Upper lobe of left lung (tissue), 6 donors: ENCODE measurements at regions not wholly inside any gene's neighbourhood (a gene's known extent, or its start where the extent isn't known, plus 50 kb on each side); places are given as distances from the start of the nearest gene placed in this dataset.
A peak's percentile ranks its signal among the peaks of the same experiment; 100 is the strongest.

Experiments used
- ATAC-seq, 2 donors: fragments of 200-7000 bp; cut with Tn5 transposase; one replicate each; pipeline ENCODE4 v1.9.1; 2022; ENCODE audit warnings: mild to moderate bottlenecking in 2 of 2, moderate library complexity in 2 of 2; ENCODE audit not compliant: low FRiP score in 2 of 2
- DNase-seq, 2 donors: peaks; one replicate each; pipeline ENCODE4 v3.0.0-alpha.2; 2019 to 2020
- H3K27ac ChIP-seq, 4 donors: fragments of 200-600 bp; sonication (generic); one replicate each; pipeline ENCODE4 v1.5.1; 2016 to 2019
- H3K27me3 ChIP-seq, 4 donors: fragments of 200-600 bp; sonication (generic); one replicate each; pipeline ENCODE4 v1.5.1; 2017 to 2019
- H3K36me3 ChIP-seq, 4 donors: fragments of 200-600 bp; sonication (generic); one replicate each; pipeline ENCODE4 v1.5.1; 2016 to 2019
- H3K4me1 ChIP-seq, 4 donors: fragments of 200-600 bp; sonication (generic); one replicate each; pipeline ENCODE4 v1.5.1; 2018 to 2019
- H3K4me3 ChIP-seq, 4 donors: fragments of 200-600 bp; sonication (generic); one replicate each; pipeline ENCODE4 v1.5.1; 2017 to 2019; ENCODE audit warnings: mild to moderate bottlenecking in 2 of 4, moderate library complexity in 1 of 4
- H3K9me3 ChIP-seq, 4 donors: fragments of 200-600 bp; sonication (generic); one replicate each; pipeline ENCODE4 v1.5.1; 2018 to 2019
- EP300 ChIP-seq, 4 donors: sonication (generic); formaldehyde crosslinking; IDR thresholded peaks; one replicate each; pipeline ENCODE4 v1.5.1; 2017; ENCODE audit warnings: antibody characterized with exemption in 4 of 4, control low read depth in 2 of 4
- POLR2A ChIP-seq, 4 donors: fragments of 450-650 bp; IDR thresholded peaks; one replicate each; pipeline ENCODE4 v1.5.1; 2016 to 2017; ENCODE audit warnings: antibody characterized with exemption in 4 of 4, mild to moderate bottlenecking in 2 of 4
- POLR2AphosphoS5 ChIP-seq, 2 donors: sonication (generic); formaldehyde crosslinking; IDR thresholded peaks; one replicate each; pipeline ENCODE4 v1.5.1; 2017; ENCODE audit warnings: antibody characterized with exemption in 2 of 2
- WGBS, 2 donors: methylation state at CpG; one replicate each; pipeline ENCODE4 v1.1.5; 2017 to 2018; 5-methylcytosine and 5-hydroxymethylcytosine counted together
- TF ChIP-seq, protein P1 (sequence below), 6 experiments: fragments of 450-650 bp in 4 of 6; fragments of 200-600 bp in 2 of 6; sonication (generic) in 2 of 6; IDR thresholded peaks; one replicate each; pipeline ENCODE4 v1.5.1; 2016 to 2019; ENCODE audit warnings: antibody characterized with exemption in 6 of 6
- donor health status: DM: no; HTN: no; CAD: no; lungs with moderate emphysema.
- donor health status: DM: no; HTN: yes; CAD: no; lungs with severe emphysema.

DNA sequence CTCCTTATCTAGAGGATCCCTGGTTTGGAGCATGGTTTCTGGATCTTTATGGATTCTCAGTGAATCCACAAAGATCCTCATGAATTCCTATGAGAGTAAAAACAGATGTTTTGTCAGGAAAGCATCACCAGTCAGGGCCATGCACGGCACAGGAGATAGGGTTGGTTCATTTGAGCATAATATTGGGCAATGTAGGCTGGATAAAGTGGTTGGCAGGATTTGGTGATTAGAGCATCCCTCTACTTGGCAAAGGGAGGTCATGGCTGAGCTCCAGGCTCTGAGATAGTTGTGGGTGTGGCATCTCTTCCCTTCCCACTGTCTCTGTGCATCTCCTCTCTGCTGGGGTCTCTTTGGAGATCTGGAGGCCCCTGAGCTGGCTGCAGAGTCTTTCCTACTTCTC, 149.8 kb downstream of the DACT1 start:
- DNase-seq: no peak
- peak in 1 of 2 donors; percentile 50 for ATAC-seq
- H3K4me1 ChIP-seq: peaks cover 0 to 7% (median 1%) of the 10 kb centered on the region in 4 donors
- 83 to 86% methylated on average over 1 of the region's 1 CpG for WGBS, 2 donors
- TF ChIP-seq EP300 (IDR thresholded peaks at IDR 0.05): no peak
- TF ChIP-seq, protein P1, sequence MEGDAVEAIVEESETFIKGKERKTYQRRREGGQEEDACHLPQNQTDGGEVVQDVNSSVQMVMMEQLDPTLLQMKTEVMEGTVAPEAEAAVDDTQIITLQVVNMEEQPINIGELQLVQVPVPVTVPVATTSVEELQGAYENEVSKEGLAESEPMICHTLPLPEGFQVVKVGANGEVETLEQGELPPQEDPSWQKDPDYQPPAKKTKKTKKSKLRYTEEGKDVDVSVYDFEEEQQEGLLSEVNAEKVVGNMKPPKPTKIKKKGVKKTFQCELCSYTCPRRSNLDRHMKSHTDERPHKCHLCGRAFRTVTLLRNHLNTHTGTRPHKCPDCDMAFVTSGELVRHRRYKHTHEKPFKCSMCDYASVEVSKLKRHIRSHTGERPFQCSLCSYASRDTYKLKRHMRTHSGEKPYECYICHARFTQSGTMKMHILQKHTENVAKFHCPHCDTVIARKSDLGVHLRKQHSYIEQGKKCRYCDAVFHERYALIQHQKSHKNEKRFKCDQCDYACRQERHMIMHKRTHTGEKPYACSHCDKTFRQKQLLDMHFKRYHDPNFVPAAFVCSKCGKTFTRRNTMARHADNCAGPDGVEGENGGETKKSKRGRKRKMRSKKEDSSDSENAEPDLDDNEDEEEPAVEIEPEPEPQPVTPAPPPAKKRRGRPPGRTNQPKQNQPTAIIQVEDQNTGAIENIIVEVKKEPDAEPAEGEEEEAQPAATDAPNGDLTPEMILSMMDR (IDR thresholded peaks at IDR 0.05): no peak
- H3K36me3 ChIP-seq: no peaks in the 10 kb centered on the region
- H3K27me3 ChIP-seq: no peaks in the 10 kb centered on the region
- H3K4me3 ChIP-seq: no peak overlapping the region
- H3K9me3 ChIP-seq: no peaks in the 10 kb centered on the region
- no peak overlapping the region for H3K27ac ChIP-seq

DNA sequence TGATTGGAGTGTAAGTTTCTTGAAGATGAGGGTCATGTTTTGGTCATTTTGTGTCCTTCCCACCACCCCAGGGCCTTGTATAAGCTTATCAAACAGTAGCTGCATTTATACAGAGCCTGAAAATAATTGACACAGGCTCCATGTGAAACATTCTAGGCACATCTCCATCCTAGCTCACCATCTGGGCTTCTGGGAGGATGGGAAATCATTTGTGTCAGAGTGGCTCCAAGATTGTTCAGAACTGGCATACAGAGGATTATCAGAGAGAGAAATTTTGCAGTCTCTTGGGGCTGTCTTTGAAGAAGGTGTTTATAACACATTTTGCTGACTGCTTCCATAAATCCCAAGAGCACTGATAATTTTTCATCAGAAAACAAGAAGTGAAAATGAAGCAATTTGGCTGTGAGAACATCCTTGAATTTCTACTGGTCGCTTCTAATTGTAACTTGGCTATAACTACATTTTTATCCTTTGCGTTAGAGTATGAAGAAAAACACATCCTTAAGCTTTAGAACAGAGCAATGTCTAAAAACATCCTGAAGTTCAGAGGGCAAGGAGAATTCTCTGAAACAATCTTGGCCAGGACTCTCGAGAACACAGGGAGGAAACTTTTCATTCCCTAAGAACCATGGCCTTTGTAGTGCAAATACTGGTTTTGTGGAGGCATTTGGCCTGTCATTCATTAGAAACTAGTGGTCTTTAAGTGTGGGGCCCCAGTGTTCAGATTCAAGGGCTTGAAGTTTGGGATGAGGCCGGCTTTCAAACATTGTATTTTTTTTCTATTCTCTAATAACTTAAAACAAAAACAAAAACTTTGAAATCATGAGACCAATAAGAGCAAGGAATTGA, 151.1 kb downstream of the DACT1 start:
- no peaks in the 10 kb centered on the region for H3K9me3 ChIP-seq
- ATAC-seq (no peak), DNase-seq (no peak)
- no peaks in the 10 kb centered on the region for H3K36me3 ChIP-seq
- 71 to 75% methylated on average over 4 of the region's 4 CpGs for WGBS, 2 donors
- H3K27me3 ChIP-seq: no peaks in the 10 kb centered on the region
- TF ChIP-seq POLR2A (IDR thresholded peaks at IDR 0.05) (no peak), POLR2AphosphoS5 (IDR thresholded peaks at IDR 0.05) (no peak), EP300 (IDR thresholded peaks at IDR 0.05) (no peak)
- TF ChIP-seq, protein P1 (IDR thresholded peaks at IDR 0.05): no peak
- H3K4me1 ChIP-seq: peaks cover 0 to 7% (median 1%) of the 10 kb centered on the region in 4 donors
- H3K4me3 ChIP-seq: no peak overlapping the region
- H3K27ac ChIP-seq: no peak overlapping the region

DNA sequence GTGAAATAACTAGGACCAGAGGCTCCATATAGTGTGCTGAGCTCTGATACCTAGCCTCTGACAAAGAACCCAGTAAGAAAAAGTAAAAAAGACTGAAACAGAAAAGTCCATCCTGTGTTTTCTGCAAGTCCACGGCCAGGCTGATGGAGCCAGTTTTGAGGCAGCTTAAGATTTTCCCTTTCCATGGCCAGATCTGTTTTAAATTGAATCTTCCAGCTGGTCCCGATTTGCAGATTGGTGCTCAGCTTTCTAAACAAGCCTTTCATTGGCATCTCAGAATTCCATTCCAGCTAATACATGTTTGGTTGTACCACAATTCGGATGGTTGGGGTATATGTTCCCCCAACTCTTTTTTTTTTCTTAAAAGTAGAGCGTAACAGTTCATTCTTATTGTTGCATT, 152.0 kb downstream of the DACT1 start:
- 87 to 88% methylated on average over 4 of the region's 4 CpGs for WGBS, 2 donors
- Histone ChIP-seq H3K4me3 (no peak overlapping the region), H3K27me3 (no peaks in the 10 kb centered on the region), H3K9me3 (no peaks in the 10 kb centered on the region), H3K4me1 (peaks cover 0 to 3% (median 1%) of the 10 kb centered on the region in 4 donors), H3K36me3 (no peaks in the 10 kb centered on the region), H3K27ac (no peak overlapping the region)
- DNase-seq (no peak), ATAC-seq (no peak)
- TF ChIP-seq EP300 (IDR thresholded peaks at IDR 0.05) (no peak), POLR2AphosphoS5 (IDR thresholded peaks at IDR 0.05) (no peak), POLR2A (IDR thresholded peaks at IDR 0.05) (no peak)
- TF ChIP-seq, protein P1 (IDR thresholded peaks at IDR 0.05): no peak

DNA sequence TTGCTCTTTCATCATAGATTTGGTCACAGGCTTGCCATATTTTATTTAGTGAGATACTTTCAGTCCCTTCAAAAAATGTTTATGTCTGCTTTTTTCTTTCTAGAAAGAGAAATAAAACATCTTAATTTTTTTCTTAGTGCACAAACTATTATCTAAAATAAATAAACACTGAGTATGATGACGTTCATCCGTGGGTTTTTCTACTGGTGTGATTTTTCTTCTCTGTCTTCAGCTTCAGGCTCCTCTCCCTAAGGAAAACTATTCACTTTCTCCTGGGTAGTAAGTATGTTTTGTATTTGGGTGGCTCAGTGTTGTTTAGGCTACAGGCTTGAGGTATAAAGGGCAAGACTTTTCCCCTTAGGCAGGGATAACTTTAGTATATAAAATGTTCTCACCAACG, 154.7 kb downstream of the DACT1 start:
- H3K9me3 ChIP-seq: no peaks in the 10 kb centered on the region
- TF ChIP-seq POLR2A (IDR thresholded peaks at IDR 0.05) (no peak), EP300 (IDR thresholded peaks at IDR 0.05) (no peak), POLR2AphosphoS5 (IDR thresholded peaks at IDR 0.05) (no peak)
- TF ChIP-seq, protein P1 (IDR thresholded peaks at IDR 0.05): no peak
- no peak for ATAC-seq
- WGBS, 2 donors: 67 to 79% methylated on average over 3 of the region's 3 CpGs
- no peak for DNase-seq
- no peaks in the 10 kb centered on the region for H3K27me3 ChIP-seq
- no peak overlapping the region for H3K4me3 ChIP-seq
- H3K4me1 ChIP-seq: peaks cover 0 to 8% (median 4%) of the 10 kb centered on the region in 4 donors
- H3K36me3 ChIP-seq: no peaks in the 10 kb centered on the region
- no peak overlapping the region for H3K27ac ChIP-seq
